Endodermal cell (in vitro differentiated cells): ENCODE measurements at regions not wholly inside any gene's neighbourhood (a gene's known extent, or its start where the extent isn't known, plus 50 kb on each side); places are given as distances from the start of the nearest gene placed in this dataset.

Source experiments
- DNase-seq: peaks from one replicate; pipeline ENCODE4 v3.0.0-alpha.2; 2017
- H3K27ac ChIP-seq: 2 replicates; pipeline ENCODE4 v1.5.1; 2013; ENCODE audit warnings: mild to moderate bottlenecking, low read depth, low read length, moderate library complexity
- H3K27me3 ChIP-seq: 2 replicates; pipeline ENCODE4 v1.6.1; 2013; ENCODE audit warnings: mild to moderate bottlenecking, low read length, moderate library complexity; ENCODE audit not compliant: insufficient read depth, control insufficient read depth, poor library complexity, severe bottlenecking
- H3K36me3 ChIP-seq: 2 replicates; pipeline ENCODE4 v1.7.0; 2013; ENCODE audit warnings: mild to moderate bottlenecking, low read length, moderate library complexity; ENCODE audit not compliant: control insufficient read depth, insufficient read depth
- H3K4me1 ChIP-seq: one replicate; pipeline ENCODE4 v1.7.0; 2013; ENCODE audit warnings: low read length; ENCODE audit not compliant: control insufficient read depth, insufficient read depth
- H3K4me3 ChIP-seq: 2 replicates; pipeline ENCODE4 v1.5.1; 2013; ENCODE audit warnings: mild to moderate bottlenecking, low read length, moderate library complexity
- H3K9ac ChIP-seq: 2 replicates; pipeline ENCODE4 v1.6.1; 2013; ENCODE audit warnings: mild to moderate bottlenecking, low read length, moderate library complexity; ENCODE audit not compliant: poor library complexity, severe bottlenecking; ENCODE audit errors: extremely low read depth
- H3K9me3 ChIP-seq: 2 replicates; pipeline ENCODE4 v1.6.1; 2013; ENCODE audit warnings: mild to moderate bottlenecking, low read length, moderate library complexity; ENCODE audit not compliant: control insufficient read depth
- H3K27ac Mint-ChIP-seq: 2 replicates; pipeline ENCODE4 v1.8.0; 2020; ENCODE audit warnings: mixed read lengths
- H3K27me3 Mint-ChIP-seq: 2 replicates; pipeline ENCODE4 v1.8.0; 2021; ENCODE audit warnings: mild to moderate bottlenecking, mixed read lengths; ENCODE audit not compliant: insufficient read depth
- H3K36me3 Mint-ChIP-seq: 2 replicates; pipeline ENCODE4 v1.8.0; 2020; ENCODE audit warnings: low read depth, mixed read lengths
- H3K4me1 Mint-ChIP-seq: 2 replicates; pipeline ENCODE4 v1.8.0; 2020; ENCODE audit warnings: mixed read lengths
- H3K4me3 Mint-ChIP-seq: 2 replicates; pipeline ENCODE4 v1.8.0; 2020; ENCODE audit warnings: mild to moderate bottlenecking, moderate library complexity, mixed read lengths
- H3K9me3 Mint-ChIP-seq: 2 replicates; pipeline ENCODE4 v1.8.0; 2020; ENCODE audit warnings: mild to moderate bottlenecking, mixed read lengths
- CTCF ChIP-seq: fragments of 200-600 bp; sonication (generic); conservative IDR thresholded peaks from 2 replicates; pipeline ENCODE4 v1.5.0; 2021; ENCODE audit warnings: antibody characterized with exemption, mild to moderate bottlenecking
- WGBS, 2 experiments: methylation state at CpG; one replicate each; pipeline versions ENCODE4 v1.1.5 to v1.1.7; 2013; ENCODE audit warnings: missing lambda C conversion rate in 2 of 2, mixed read lengths in 1 of 2; ENCODE audit not compliant: insufficient coverage in 1 of 2, insufficient read length in 1 of 2; 5-methylcytosine and 5-hydroxymethylcytosine counted together

GRCh38 chr5:3311433-3311832, 284.2 kb upstream of the IRX1 start:
- Histone ChIP-seq H3K36me3 (no peaks in the 10 kb centered on the region), H3K4me1 (no peaks in the 10 kb centered on the region), H3K9ac (no peak overlapping the region), H3K27ac (peak overlapping the region; percentile 77), H3K4me3 (no peak overlapping the region), H3K27me3 (no peaks in the 10 kb centered on the region), H3K9me3 (peaks cover 8% of the 10 kb centered on the region)
- no peaks in the 10 kb centered on the region for H3K36me3 Mint-ChIP-seq
- H3K27me3 Mint-ChIP-seq = peaks cover 2% of the 10 kb centered on the region
- TF ChIP-seq CTCF = no peak
- 90 to 98% methylated on average over 6 to 8 of the region's 8 CpGs for WGBS, 2 experiments
- peaks cover 5% of the 10 kb centered on the region for H3K9me3 Mint-ChIP-seq
- H3K4me3 Mint-ChIP-seq = no peak overlapping the region
- peak; percentile 13 for DNase-seq
- H3K27ac Mint-ChIP-seq = no peak overlapping the region
- H3K4me1 Mint-ChIP-seq = no peaks in the 10 kb centered on the region

GRCh38 chr5:3310541-3311261, 284.9 kb upstream of the IRX1 start:
- H3K9me3 ChIP-seq = peaks cover 8% of the 10 kb centered on the region
- H3K9me3 Mint-ChIP-seq = peaks cover 5% of the 10 kb centered on the region
- peaks cover 2% of the 10 kb centered on the region for H3K27me3 Mint-ChIP-seq
- peak overlapping the region; percentile 77 for H3K27ac ChIP-seq
- no peak overlapping the region for H3K4me3 Mint-ChIP-seq
- no peaks in the 10 kb centered on the region for H3K36me3 ChIP-seq
- no peak overlapping the region for H3K27ac Mint-ChIP-seq
- H3K36me3 Mint-ChIP-seq = no peaks in the 10 kb centered on the region
- H3K9ac ChIP-seq = no peak overlapping the region
- no peak overlapping the region for H3K4me3 ChIP-seq
- WGBS, 2 experiments = 91 to 92% methylated on average over 15 to 26 of the region's 26 CpGs
- TF ChIP-seq CTCF = no peak
- no peaks in the 10 kb centered on the region for H3K4me1 ChIP-seq
- H3K27me3 ChIP-seq = no peaks in the 10 kb centered on the region
- H3K4me1 Mint-ChIP-seq = no peaks in the 10 kb centered on the region
- peak; percentile 22 for DNase-seq

GRCh38 chr5:3309538-3309937, 286.1 kb upstream of the IRX1 start:
- Histone ChIP-seq H3K36me3 (no peaks in the 10 kb centered on the region), H3K4me1 (no peaks in the 10 kb centered on the region), H3K9ac (no peak overlapping the region), H3K4me3 (no peak overlapping the region), H3K9me3 (peaks cover 8% of the 10 kb centered on the region), H3K27ac (no peak overlapping the region), H3K27me3 (no peaks in the 10 kb centered on the region)
- Mint-ChIP-seq H3K27me3 (peaks cover 5% of the 10 kb centered on the region), H3K4me1 (no peaks in the 10 kb centered on the region), H3K9me3 (peaks cover 5% of the 10 kb centered on the region), H3K27ac (no peak overlapping the region), H3K4me3 (no peak overlapping the region), H3K36me3 (no peaks in the 10 kb centered on the region)
- no peak for TF ChIP-seq CTCF
- 78 to 85% methylated on average over 8 to 10 of the region's 10 CpGs for WGBS, 2 experiments
- peak; percentile 9 for DNase-seq
